OCI-LY3 (cell line): ENCODE measurements at regions not wholly inside any gene's neighbourhood (a gene's known extent, or its start where the extent isn't known, plus 50 kb on each side); places are given as distances from the start of the nearest gene placed in this dataset.

Experiments used
- EZH2phosphoT487 ChIP-seq: fragments of 200-600 bp; shearing (Covaris generic); IDR thresholded peaks from 2 replicates; pipeline ENCODE4 v1.6.1; 2018; ENCODE audit warnings: antibody characterized with exemption, mixed run types, low read depth
- TF ChIP-seq, protein P1 (sequence below): fragments of 200-600, 300-600 bp; sonication (generic); IDR thresholded peaks from 2 replicates; pipeline ENCODE4 v1.5.1; 2014; ENCODE audit warnings: antibody characterized with exemption, low read length, low read depth

DNA sequence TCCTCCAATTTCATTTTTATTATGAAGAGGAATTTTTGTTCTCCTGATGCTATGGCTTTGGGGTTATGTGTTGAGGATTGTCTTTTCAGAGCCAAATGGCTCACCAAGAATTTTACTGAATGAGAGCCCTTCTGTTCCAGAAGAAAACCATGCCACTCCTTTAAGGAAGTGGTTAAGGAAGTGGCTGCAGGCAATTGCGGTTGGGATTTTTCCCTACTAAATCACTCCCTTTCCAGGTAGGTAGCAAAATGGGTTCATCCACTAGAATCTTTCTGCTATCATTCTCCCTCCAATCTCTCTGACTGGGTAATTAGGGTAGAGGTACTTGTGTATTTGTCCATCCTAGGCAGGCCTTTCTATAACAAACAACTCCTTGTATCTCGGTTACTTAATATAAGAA lies 163.1 kb downstream of the TTC8 start:
- TF ChIP-seq, protein P1, sequence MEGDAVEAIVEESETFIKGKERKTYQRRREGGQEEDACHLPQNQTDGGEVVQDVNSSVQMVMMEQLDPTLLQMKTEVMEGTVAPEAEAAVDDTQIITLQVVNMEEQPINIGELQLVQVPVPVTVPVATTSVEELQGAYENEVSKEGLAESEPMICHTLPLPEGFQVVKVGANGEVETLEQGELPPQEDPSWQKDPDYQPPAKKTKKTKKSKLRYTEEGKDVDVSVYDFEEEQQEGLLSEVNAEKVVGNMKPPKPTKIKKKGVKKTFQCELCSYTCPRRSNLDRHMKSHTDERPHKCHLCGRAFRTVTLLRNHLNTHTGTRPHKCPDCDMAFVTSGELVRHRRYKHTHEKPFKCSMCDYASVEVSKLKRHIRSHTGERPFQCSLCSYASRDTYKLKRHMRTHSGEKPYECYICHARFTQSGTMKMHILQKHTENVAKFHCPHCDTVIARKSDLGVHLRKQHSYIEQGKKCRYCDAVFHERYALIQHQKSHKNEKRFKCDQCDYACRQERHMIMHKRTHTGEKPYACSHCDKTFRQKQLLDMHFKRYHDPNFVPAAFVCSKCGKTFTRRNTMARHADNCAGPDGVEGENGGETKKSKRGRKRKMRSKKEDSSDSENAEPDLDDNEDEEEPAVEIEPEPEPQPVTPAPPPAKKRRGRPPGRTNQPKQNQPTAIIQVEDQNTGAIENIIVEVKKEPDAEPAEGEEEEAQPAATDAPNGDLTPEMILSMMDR, result no peak
- no peak for TF ChIP-seq EZH2phosphoT487
